H9 (cell line): ENCODE measurements at regions not wholly inside any gene's neighbourhood (a gene's known extent, or its start where the extent isn't known, plus 50 kb on each side); places are given as distances from the start of the nearest gene placed in this dataset.

ENCODE experiments used
- DNase-seq: peaks from one replicate; pipeline ENCODE4 v3.0.0-alpha.2; 2017
- H2AFZ ChIP-seq: one replicate; pipeline ENCODE4 v1.6.1; 2013; ENCODE audit warnings: mild to moderate bottlenecking, low read length, control low read depth, moderate library complexity
- H2AK5ac ChIP-seq: 2 replicates; pipeline ENCODE4 v1.6.1; 2013; ENCODE audit warnings: low read length, control low read depth, mixed read lengths; ENCODE audit not compliant: insufficient read length
- H2BK120ac ChIP-seq: one replicate; pipeline ENCODE4 v1.6.1; 2013; ENCODE audit warnings: low read depth, mild to moderate bottlenecking, low read length, control low read depth, inconsistent platforms; ENCODE audit not compliant: poor library complexity, severe bottlenecking
- H2BK12ac ChIP-seq: 2 replicates; pipeline ENCODE4 v1.6.1; 2013; ENCODE audit warnings: low read length, control low read depth, mixed read lengths, low read depth; ENCODE audit not compliant: insufficient read length
- H2BK15ac ChIP-seq: 2 replicates; pipeline ENCODE4 v1.6.1; 2013; ENCODE audit warnings: low read depth, low read length, control low read depth
- H2BK20ac ChIP-seq: one replicate; pipeline ENCODE4 v1.6.1; 2013; ENCODE audit warnings: low read depth, mild to moderate bottlenecking, low read length, control low read depth, inconsistent platforms; ENCODE audit not compliant: poor library complexity, severe bottlenecking
- H2BK5ac ChIP-seq: 2 replicates; pipeline ENCODE4 v1.6.1; 2013; ENCODE audit warnings: low read length, control low read depth, mixed read lengths; ENCODE audit not compliant: insufficient read length
- H3K14ac ChIP-seq: 2 replicates; pipeline ENCODE4 v1.6.1; 2013; ENCODE audit warnings: low read length, control low read depth; ENCODE audit not compliant: insufficient read depth
- H3K18ac ChIP-seq: 2 replicates; pipeline ENCODE4 v1.6.1; 2013; ENCODE audit warnings: low read depth, mild to moderate bottlenecking, mixed read lengths, low read length, control low read depth; ENCODE audit not compliant: insufficient read length
- H3K23ac ChIP-seq: 2 replicates; pipeline ENCODE4 v1.6.1; 2013; ENCODE audit warnings: low read length, control low read depth, mixed read lengths, low read depth; ENCODE audit not compliant: insufficient read length
- H3K23me2 ChIP-seq: 2 replicates; pipeline ENCODE4 v1.6.1; 2013; ENCODE audit warnings: low read depth, mild to moderate bottlenecking, mixed read lengths, low read length, control low read depth; ENCODE audit not compliant: insufficient read length, poor library complexity, severe bottlenecking
- H3K27ac ChIP-seq: 2 replicates; pipeline ENCODE4 v1.5.1; 2013; ENCODE audit warnings: low read length, control low read depth, mixed read lengths, low read depth; ENCODE audit not compliant: insufficient read length
- H3K27me3 ChIP-seq: 2 replicates; pipeline ENCODE4 v1.6.1; 2013; ENCODE audit warnings: low read length, control low read depth, inconsistent platforms; ENCODE audit not compliant: insufficient read depth
- H3K4ac ChIP-seq: 2 replicates; pipeline ENCODE4 v1.6.1; 2013; ENCODE audit warnings: low read depth, mild to moderate bottlenecking, control low read depth, inconsistent platforms, low read length, moderate library complexity
- H3K4me1 ChIP-seq: 2 replicates; pipeline ENCODE4 v1.6.1; 2013; ENCODE audit warnings: low read length, control low read depth, inconsistent platforms; ENCODE audit not compliant: insufficient read depth
- H3K4me2 ChIP-seq: 2 replicates; pipeline ENCODE4 v1.6.1; 2013; ENCODE audit warnings: low read length, control low read depth, mixed read lengths; ENCODE audit not compliant: insufficient read length, insufficient read depth
- H3K56ac ChIP-seq: 2 replicates; pipeline ENCODE4 v1.6.1; 2013; ENCODE audit warnings: low read depth, mild to moderate bottlenecking, mixed read lengths, low read length, control low read depth; ENCODE audit not compliant: insufficient read length
- H3K79me1 ChIP-seq: 2 replicates; pipeline ENCODE4 v1.6.1; 2013; ENCODE audit warnings: low read depth, mild to moderate bottlenecking, moderate library complexity, low read length, control low read depth, inconsistent platforms; ENCODE audit not compliant: insufficient read depth, poor library complexity, severe bottlenecking
- H3K79me2 ChIP-seq: 2 replicates; pipeline ENCODE4 v1.6.1; 2013; ENCODE audit warnings: low read length, control low read depth, inconsistent platforms; ENCODE audit not compliant: insufficient read depth
- H3K9ac ChIP-seq: 2 replicates; pipeline ENCODE4 v1.6.1; 2013; ENCODE audit warnings: low read length, control low read depth, mixed read lengths; ENCODE audit not compliant: insufficient read length; ENCODE audit errors: extremely low read depth
- H3K9me3 ChIP-seq: one replicate; pipeline ENCODE4 v1.6.1; 2013; ENCODE audit warnings: low read depth, low read length, inconsistent platforms; ENCODE audit not compliant: control insufficient read depth
- H3T11ph ChIP-seq: one replicate; pipeline ENCODE4 v1.6.1; 2013; ENCODE audit warnings: mild to moderate bottlenecking, low read length, control low read depth, inconsistent platforms
- H4K20me1 ChIP-seq: one replicate; pipeline ENCODE4 v1.6.1; 2013; ENCODE audit not compliant: control insufficient read depth, insufficient read length, insufficient read depth
- H4K5ac ChIP-seq: 2 replicates; pipeline ENCODE4 v1.6.1; 2013; ENCODE audit warnings: low read depth, mild to moderate bottlenecking, mixed read lengths, low read length, control low read depth; ENCODE audit not compliant: insufficient read length
- H4K8ac ChIP-seq: replicated peaks from 2 replicates; pipeline ENCODE4 v1.6.1; 2013; ENCODE audit warnings: low read length, control low read depth, mixed read lengths, low read depth; ENCODE audit not compliant: insufficient read length
- H4K91ac ChIP-seq: 2 replicates; pipeline ENCODE4 v1.6.1; 2013; ENCODE audit warnings: low read depth, mild to moderate bottlenecking, moderate library complexity, mixed read lengths, low read length, control low read depth; ENCODE audit not compliant: insufficient read length
- H3K27ac Mint-ChIP-seq, 3 experiments: 2 replicates in 2 of 3; 3 replicates in 1 of 3; pipeline ENCODE4 v1.8.0; 2020 to 2021; ENCODE audit warnings: mixed read lengths in 3 of 3, mild to moderate bottlenecking in 1 of 3, moderate library complexity in 1 of 3
- H3K27me3 Mint-ChIP-seq: 2 replicates; pipeline ENCODE4 v1.8.0; 2021; ENCODE audit warnings: low read depth, mild to moderate bottlenecking, moderate library complexity, mixed read lengths
- H3K36me3 Mint-ChIP-seq, 3 experiments: 2 replicates in 2 of 3; 3 replicates in 1 of 3; pipeline ENCODE4 v1.8.0; 2020 to 2021; ENCODE audit warnings: low read depth in 3 of 3, mixed read lengths in 3 of 3; ENCODE audit not compliant: insufficient read depth in 1 of 3
- H3K4me1 Mint-ChIP-seq, 2 experiments: 2 replicates each; pipeline ENCODE4 v1.8.0; 2020; ENCODE audit warnings: mixed read lengths in 2 of 2
- H3K4me3 Mint-ChIP-seq, 2 experiments: 2 replicates in 1 of 2; 3 replicates in 1 of 2; pipeline ENCODE4 v1.8.0; 2020 to 2021; ENCODE audit warnings: mild to moderate bottlenecking in 2 of 2, mixed read lengths in 2 of 2, moderate library complexity in 1 of 2
- H3K9me3 Mint-ChIP-seq, 2 experiments: 2 replicates in 1 of 2; 3 replicates in 1 of 2; pipeline ENCODE4 v1.8.0; 2020; ENCODE audit warnings: mild to moderate bottlenecking in 2 of 2, mixed read lengths in 2 of 2, moderate library complexity in 1 of 2
- WGBS: extraction: QIAGEN DNeasy Blood & Tissue Kit; methylation state at CpG from one replicate; pipeline ENCODE4 v1.1.7; 2013; ENCODE audit warnings: missing lambda C conversion rate, low lambda C conversion rate, mixed read lengths; ENCODE audit not compliant: insufficient read length; ENCODE audit errors: extremely low coverage; 5-methylcytosine and 5-hydroxymethylcytosine counted together
- TF ChIP-seq, protein P1 (sequence below): fragments of 200-600 bp; sonication (generic); conservative IDR thresholded peaks from 3 replicates; pipeline ENCODE4 v1.8.0; 2021; ENCODE audit warnings: antibody characterized with exemption, mild to moderate bottlenecking

DNA sequence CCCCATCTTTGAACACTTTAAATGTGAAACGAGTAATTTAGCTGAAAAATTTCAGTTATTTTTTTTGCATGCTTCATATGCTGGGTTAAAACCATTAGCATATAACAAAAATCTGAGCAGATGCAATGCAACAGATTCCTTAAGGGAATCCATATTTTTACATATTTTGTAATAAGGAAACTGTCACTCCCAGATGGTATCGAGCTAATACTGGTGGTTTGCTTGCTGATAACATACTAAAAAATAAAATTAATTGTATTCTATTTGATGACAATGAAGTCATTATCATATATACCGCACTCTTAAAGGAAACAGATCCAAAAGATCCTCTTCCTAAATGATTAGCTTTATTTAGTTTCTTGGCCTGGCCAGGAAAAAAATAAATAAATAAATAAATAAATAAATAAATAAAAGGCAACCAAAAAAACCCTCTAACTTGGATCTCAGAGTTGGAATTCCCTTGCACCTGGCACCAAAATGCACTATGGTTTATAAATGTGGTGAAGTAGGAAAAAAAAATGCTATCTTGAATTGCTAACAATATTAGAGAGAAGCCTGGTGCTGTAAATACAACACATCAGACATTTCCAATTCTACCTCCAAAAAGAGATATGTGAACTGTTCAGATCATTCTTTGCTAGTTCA lies 503.2 kb upstream of the ARRDC4 start:
- Histone ChIP-seq H4K5ac (no peak overlapping the region), H2BK120ac (no peak overlapping the region), H3K9me3 (no peaks in the 10 kb centered on the region), H2AK5ac (no peak overlapping the region), H3T11ph (no peak overlapping the region), H4K8ac (no peak overlapping the region), H2BK5ac (no peak overlapping the region), H4K20me1 (no peaks in the 10 kb centered on the region), H3K79me1 (no peaks in the 10 kb centered on the region), H2BK15ac (no peak overlapping the region), H3K56ac (no peak overlapping the region), H3K27me3 (no peaks in the 10 kb centered on the region), H3K23me2 (no peaks in the 10 kb centered on the region), H3K9ac (no peak overlapping the region), H4K91ac (no peak overlapping the region), H3K23ac (no peak overlapping the region), H3K4me2 (no peak overlapping the region), H3K14ac (no peak overlapping the region), H2BK12ac (no peak overlapping the region), H2BK20ac (no peak overlapping the region), H3K4me1 (no peaks in the 10 kb centered on the region), H2AFZ (no peak overlapping the region), H3K18ac (no peak overlapping the region), H3K4ac (no peak overlapping the region), H3K79me2 (no peaks in the 10 kb centered on the region), H3K27ac (no peak overlapping the region)
- Mint-ChIP-seq H3K27me3 (peaks cover 3% of the 10 kb centered on the region), H3K36me3 (no peaks in the 10 kb centered on the region), H3K9me3 (no peaks in the 10 kb centered on the region), H3K4me3 (no peak overlapping the region), H3K4me1 (peaks cover 0 to 2% of the 10 kb centered on the region in 2 experiments; a peak in 1 of 4 replicates), H3K27ac (no peak overlapping the region)
- DNase-seq: no peak
- no CpG with 5 or more reads among the region's 3 CpGs for WGBS
- TF ChIP-seq, protein P1, sequence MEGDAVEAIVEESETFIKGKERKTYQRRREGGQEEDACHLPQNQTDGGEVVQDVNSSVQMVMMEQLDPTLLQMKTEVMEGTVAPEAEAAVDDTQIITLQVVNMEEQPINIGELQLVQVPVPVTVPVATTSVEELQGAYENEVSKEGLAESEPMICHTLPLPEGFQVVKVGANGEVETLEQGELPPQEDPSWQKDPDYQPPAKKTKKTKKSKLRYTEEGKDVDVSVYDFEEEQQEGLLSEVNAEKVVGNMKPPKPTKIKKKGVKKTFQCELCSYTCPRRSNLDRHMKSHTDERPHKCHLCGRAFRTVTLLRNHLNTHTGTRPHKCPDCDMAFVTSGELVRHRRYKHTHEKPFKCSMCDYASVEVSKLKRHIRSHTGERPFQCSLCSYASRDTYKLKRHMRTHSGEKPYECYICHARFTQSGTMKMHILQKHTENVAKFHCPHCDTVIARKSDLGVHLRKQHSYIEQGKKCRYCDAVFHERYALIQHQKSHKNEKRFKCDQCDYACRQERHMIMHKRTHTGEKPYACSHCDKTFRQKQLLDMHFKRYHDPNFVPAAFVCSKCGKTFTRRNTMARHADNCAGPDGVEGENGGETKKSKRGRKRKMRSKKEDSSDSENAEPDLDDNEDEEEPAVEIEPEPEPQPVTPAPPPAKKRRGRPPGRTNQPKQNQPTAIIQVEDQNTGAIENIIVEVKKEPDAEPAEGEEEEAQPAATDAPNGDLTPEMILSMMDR: no peak
